Transverse colon (tissue), 4 donors: ENCODE measurements at regions not wholly inside any gene's neighbourhood (a gene's known extent, or its start where the extent isn't known, plus 50 kb on each side); places are given as distances from the start of the nearest gene placed in this dataset.

Source experiments
- DNase-seq: peaks from one replicate; pipeline ENCODE4 v3.0.0-alpha.2; 2019
- H3K27ac ChIP-seq, 4 donors: fragments of 200-600 bp; sonication (generic); 2 replicates each; pipeline ENCODE4 v1.5.1; 2016 to 2018; ENCODE audit warnings: inconsistent platforms in 4 of 4
- H3K27me3 ChIP-seq: fragments of 200-600 bp; sonication (generic); 2 replicates; pipeline ENCODE4 v1.5.1; 2017; ENCODE audit warnings: inconsistent platforms
- H3K36me3 ChIP-seq, 4 donors: fragments of 200-600 bp; sonication (generic); 2 replicates each; pipeline ENCODE4 v1.5.1; 2017 to 2019; ENCODE audit warnings: inconsistent platforms in 4 of 4
- H3K4me1 ChIP-seq, 4 donors: fragments of 200-600 bp; sonication (generic); 2 replicates each; pipeline ENCODE4 v1.5.1; 2017 to 2020; ENCODE audit warnings: inconsistent platforms in 4 of 4
- H3K4me3 ChIP-seq, 4 donors: fragments of 200-600 bp; sonication (generic); 1 replicate in 1 of 4; 2 replicates in 3 of 4; pipeline versions ENCODE4 v1.5.1 to v1.6.1; 2017 to 2019; ENCODE audit warnings: inconsistent platforms in 4 of 4
- H3K9me3 ChIP-seq, 2 donors: fragments of 200-600 bp; sonication (generic); 2 replicates each; pipeline ENCODE4 v1.5.1; 2017 to 2019; ENCODE audit warnings: inconsistent platforms in 2 of 2
- EP300 ChIP-seq: sonication (generic); formaldehyde crosslinking; IDR thresholded peaks from one replicate; pipeline ENCODE4 v1.6.1; 2017; ENCODE audit warnings: antibody characterized with exemption, low read depth
- POLR2A ChIP-seq: fragments of 450-650 bp; IDR thresholded peaks from one replicate; pipeline ENCODE4 v1.6.1; 2016; ENCODE audit warnings: antibody characterized with exemption, mild to moderate bottlenecking, moderate library complexity
- POLR2AphosphoS5 ChIP-seq, 3 donors: sonication (generic); formaldehyde crosslinking; IDR thresholded peaks; one replicate each; pipeline ENCODE4 v1.6.1; 2016; ENCODE audit warnings: antibody characterized with exemption in 3 of 3
- WGBS, 2 donors: methylation state at CpG; one replicate each; pipeline ENCODE4 v1.1.5; 2018; ENCODE audit warnings: low coverage in 1 of 2; 5-methylcytosine and 5-hydroxymethylcytosine counted together
- in situ Hi-C, 4 donors: fragments of 200-750 bp; cut with MboI; loops; one replicate each; pipeline versions ENCODE4 v1.15.0 to v1.15.1; 2017; ENCODE audit warnings: low sequenced_read_pairs in 3 of 4, low pct_ligation_motif_present in 1 of 4, low pct_unique_long_range_greater_than_20kb in 1 of 4
- intact Hi-C: fragments of 100-400 bp; cut with DNase I; formaldehyde crosslinking; loops from one replicate; pipeline ENCODE4 v1.15.1; 2023; ENCODE audit warnings: low total_unique reads
- TF ChIP-seq, protein P1 (sequence below), 5 experiments: fragments of 200-600 bp in 3 of 5; fragments of 450-650 bp in 2 of 5; sonication (generic) in 3 of 5; IDR thresholded peaks; 1 replicate in 2 of 5; 2 replicates in 3 of 5; pipeline ENCODE4 v1.5.1; 2016 to 2017; ENCODE audit warnings: antibody characterized with exemption in 5 of 5, inconsistent platforms in 3 of 5, mild to moderate bottlenecking in 2 of 5, moderate library complexity in 1 of 5

DNA sequence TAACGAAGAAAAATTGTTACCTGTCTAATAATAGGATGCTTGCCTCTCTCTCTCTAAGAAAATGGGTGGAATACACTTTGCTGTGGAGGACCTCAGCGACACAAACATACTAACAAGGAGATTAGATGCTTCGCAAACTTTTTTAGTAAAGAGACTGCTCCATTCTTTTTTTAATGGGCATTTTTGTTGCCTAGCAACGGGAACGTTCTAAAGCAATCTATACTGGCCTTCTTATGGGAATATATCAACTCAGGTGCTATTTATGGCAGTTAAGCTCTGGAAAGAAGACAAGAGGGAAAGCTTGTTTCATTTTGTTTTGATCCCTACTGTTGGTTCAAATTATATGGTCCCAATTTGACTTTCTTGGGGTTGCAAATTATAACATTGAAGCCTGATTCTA is 86.8 kb upstream of the CBLN2 start:
- TF ChIP-seq POLR2A, result no peak
- TF ChIP-seq EP300, result no peak
- no peak for TF ChIP-seq POLR2AphosphoS5 (IDR thresholded peaks at IDR 0.05)
- TF ChIP-seq, protein P1, sequence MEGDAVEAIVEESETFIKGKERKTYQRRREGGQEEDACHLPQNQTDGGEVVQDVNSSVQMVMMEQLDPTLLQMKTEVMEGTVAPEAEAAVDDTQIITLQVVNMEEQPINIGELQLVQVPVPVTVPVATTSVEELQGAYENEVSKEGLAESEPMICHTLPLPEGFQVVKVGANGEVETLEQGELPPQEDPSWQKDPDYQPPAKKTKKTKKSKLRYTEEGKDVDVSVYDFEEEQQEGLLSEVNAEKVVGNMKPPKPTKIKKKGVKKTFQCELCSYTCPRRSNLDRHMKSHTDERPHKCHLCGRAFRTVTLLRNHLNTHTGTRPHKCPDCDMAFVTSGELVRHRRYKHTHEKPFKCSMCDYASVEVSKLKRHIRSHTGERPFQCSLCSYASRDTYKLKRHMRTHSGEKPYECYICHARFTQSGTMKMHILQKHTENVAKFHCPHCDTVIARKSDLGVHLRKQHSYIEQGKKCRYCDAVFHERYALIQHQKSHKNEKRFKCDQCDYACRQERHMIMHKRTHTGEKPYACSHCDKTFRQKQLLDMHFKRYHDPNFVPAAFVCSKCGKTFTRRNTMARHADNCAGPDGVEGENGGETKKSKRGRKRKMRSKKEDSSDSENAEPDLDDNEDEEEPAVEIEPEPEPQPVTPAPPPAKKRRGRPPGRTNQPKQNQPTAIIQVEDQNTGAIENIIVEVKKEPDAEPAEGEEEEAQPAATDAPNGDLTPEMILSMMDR (IDR thresholded peaks at IDR 0.05), result no peak
- no peak overlapping the region for H3K27ac ChIP-seq
- H3K4me3 ChIP-seq, result no peak overlapping the region
- WGBS, 2 donors, result 62 to 71% methylated on average over 5 of the region's 5 CpGs
- in situ Hi-C loops (no loop called here), intact Hi-C loops (no loop called here)
- H3K27me3 ChIP-seq, result no peaks in the 10 kb centered on the region
- no peaks in the 10 kb centered on the region for H3K36me3 ChIP-seq
- no peaks in the 10 kb centered on the region for H3K4me1 ChIP-seq
- H3K9me3 ChIP-seq, result no peaks in the 10 kb centered on the region
- no peak for DNase-seq

DNA sequence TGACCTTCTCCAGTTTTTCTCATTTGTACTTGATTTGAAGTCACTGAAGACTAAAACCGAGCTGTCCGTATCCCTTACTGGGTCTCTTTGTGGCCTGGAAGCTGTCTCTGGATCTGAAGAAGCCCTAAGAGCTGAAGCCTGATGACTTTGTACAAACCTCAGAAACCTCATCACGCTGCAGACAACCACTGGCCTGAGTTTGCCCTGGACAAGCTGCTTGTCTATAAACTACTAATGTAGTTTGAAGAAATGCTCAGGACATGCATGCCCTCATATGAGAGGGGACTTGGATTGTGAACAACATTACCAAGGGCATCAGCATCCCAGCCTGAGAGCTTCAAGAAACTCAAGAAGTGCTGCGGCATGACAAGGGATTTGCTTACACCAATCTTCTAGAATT is 79.3 kb upstream of the CBLN2 start:
- Histone ChIP-seq H3K4me3 (no peak overlapping the region), H3K4me1 (no peaks in the 10 kb centered on the region), H3K9me3 (no peaks in the 10 kb centered on the region), H3K27ac (no peak overlapping the region), H3K36me3 (no peaks in the 10 kb centered on the region), H3K27me3 (no peaks in the 10 kb centered on the region)
- in situ Hi-C loops, result no loop called here
- TF ChIP-seq POLR2A (no peak), POLR2AphosphoS5 (IDR thresholded peaks at IDR 0.05) (no peak), EP300 (no peak)
- TF ChIP-seq, protein P1 (IDR thresholded peaks at IDR 0.05), result no peak
- 41 to 47% methylated on average over 4 of the region's 4 CpGs for WGBS, 2 donors
- intact Hi-C loops, result no loop called here
- DNase-seq, result no peak

DNA sequence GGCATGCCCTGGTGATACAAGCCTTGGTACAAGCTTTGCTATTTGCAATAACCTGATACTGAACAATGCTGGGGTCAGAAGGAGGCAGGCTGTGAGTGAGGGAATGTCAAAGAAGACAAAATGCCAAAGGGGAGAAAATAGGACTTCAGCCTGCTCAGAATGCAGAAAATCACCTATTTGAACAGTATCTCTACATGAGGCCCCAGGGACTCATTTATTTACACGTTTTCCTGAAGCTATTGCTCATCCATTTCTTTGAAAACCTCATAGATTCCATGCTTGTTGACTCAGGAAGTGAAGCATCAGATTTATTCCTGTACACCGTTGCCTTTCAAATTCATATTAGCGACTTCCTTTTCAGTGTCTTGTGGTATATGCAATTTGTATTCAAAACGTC is 69.4 kb upstream of the CBLN2 start:
- no peak for DNase-seq
- no peaks in the 10 kb centered on the region for H3K4me1 ChIP-seq
- 24 to 33% methylated on average over 4 of the region's 4 CpGs for WGBS, 2 donors
- H3K27me3 ChIP-seq, result no peaks in the 10 kb centered on the region
- intact Hi-C loops (no loop called here), in situ Hi-C loops (no loop called here)
- H3K27ac ChIP-seq, result no peak overlapping the region
- no peak overlapping the region for H3K4me3 ChIP-seq
- H3K9me3 ChIP-seq, result no peaks in the 10 kb centered on the region
- TF ChIP-seq EP300, result no peak
- H3K36me3 ChIP-seq, result no peaks in the 10 kb centered on the region

DNA sequence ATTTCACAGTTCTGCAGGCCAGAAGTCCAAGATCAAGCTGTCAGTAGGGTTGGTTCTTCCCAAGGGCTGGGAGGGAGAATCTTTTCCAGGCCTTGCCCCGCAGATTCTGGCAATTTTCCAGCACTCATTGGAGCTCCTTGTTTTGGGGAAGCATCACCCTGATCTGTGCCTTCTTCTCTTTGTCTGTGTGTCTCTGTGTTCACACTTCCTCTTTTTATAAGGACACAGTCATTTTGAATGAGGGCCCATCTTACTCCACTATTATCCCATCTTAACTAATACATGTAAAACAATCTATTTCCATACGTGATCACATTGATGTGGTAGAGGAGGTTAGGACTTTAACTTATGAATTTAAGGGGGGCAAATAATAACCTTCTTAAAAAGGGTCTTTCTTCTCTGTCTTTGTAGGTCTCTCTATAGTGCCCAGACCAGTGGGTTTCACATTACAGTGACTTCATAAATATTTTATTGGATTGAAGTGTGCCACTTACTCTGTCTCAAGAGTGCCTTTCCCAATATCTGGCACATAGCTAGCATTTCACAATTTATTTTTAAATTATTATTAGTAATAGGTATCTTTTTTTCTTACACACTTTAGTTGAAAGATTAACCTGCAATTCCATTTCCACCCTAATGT is 68.9 kb upstream of the CBLN2 start:
- TF ChIP-seq, protein P1 (IDR thresholded peaks at IDR 0.05), result no peak
- TF ChIP-seq POLR2A (no peak), EP300 (no peak), POLR2AphosphoS5 (IDR thresholded peaks at IDR 0.05) (no peak)
- Histone ChIP-seq H3K36me3 (no peaks in the 10 kb centered on the region), H3K4me1 (no peaks in the 10 kb centered on the region), H3K4me3 (no peak overlapping the region), H3K9me3 (no peaks in the 10 kb centered on the region), H3K27me3 (no peaks in the 10 kb centered on the region), H3K27ac (no peak overlapping the region)
- DNase-seq, result no peak
- intact Hi-C loops, result no loop called here
- WGBS, 2 donors, result 60 to 64% methylated on average over 1 to 2 of the region's 2 CpGs
- in situ Hi-C loops, result no loop called here

DNA sequence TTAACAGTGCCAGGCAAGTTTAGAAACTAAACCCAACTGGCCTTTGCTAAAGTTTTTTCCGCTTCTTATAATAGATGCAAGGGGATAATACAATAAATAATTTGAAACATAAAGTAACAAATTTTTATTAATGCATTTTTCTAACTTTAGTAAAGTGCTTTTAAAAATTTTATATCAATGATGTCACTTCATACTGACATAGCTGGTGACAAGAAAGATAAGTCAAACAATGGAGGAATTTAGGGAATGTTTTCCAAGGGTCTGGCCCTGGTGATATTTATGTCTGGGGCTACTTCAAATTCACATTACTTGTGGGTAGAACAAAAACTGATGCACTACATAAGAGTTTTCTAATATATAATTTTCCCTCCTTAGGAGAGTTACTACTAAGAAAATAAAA is 61.2 kb upstream of the CBLN2 start:
- TF ChIP-seq POLR2AphosphoS5 (IDR thresholded peaks at IDR 0.05) (no peak), EP300 (no peak), POLR2A (no peak)
- TF ChIP-seq, protein P1 (IDR thresholded peaks at IDR 0.05), result no peak
- DNase-seq, result no peak
- no peaks in the 10 kb centered on the region for H3K27me3 ChIP-seq
- H3K4me3 ChIP-seq, result no peak overlapping the region
- intact Hi-C loops, result no loop called here
- 81 to 82% methylated on average over 1 of the region's 1 CpG for WGBS, 2 donors
- in situ Hi-C loops, result no loop called here
- H3K9me3 ChIP-seq, result no peaks in the 10 kb centered on the region
- H3K27ac ChIP-seq, result no peak overlapping the region
- H3K36me3 ChIP-seq, result no peaks in the 10 kb centered on the region
- H3K4me1 ChIP-seq, result no peaks in the 10 kb centered on the region
